HepG2 (cell line): ENCODE measurements at regions not wholly inside any gene's neighbourhood (a gene's known extent, or its start where the extent isn't known, plus 50 kb on each side); places are given as distances from the start of the nearest gene placed in this dataset.

Source experiments
- ATAC-seq: fragments of 200-7000 bp; cut with Tn5 transposase; 3 replicates; pipeline ENCODE4 v1.9.1; 2020; ENCODE audit warnings: mild to moderate bottlenecking, moderate library complexity
- BruUV-seq: library from RNA; stranded (reverse); fragments of 400-500 nt; replicated peaks from 2 replicates; lab custom pipeline; 2021; lab: Mats Ljungman, UMichigan
- CTCF ChIA-PET: fragments of 300-600 bp; formaldehyde crosslinking; extraction: SDS; loops from one replicate; lab custom pipeline; 2021; ENCODE audit warnings: low total read pairs, inconsistent platforms, low intra/inter-chr PET ratio; lab: Yijun Ruan, JAX
- POLR2A ChIA-PET: fragments of 350-600 bp; sonication (Branson Sonifier 250); formaldehyde crosslinking; loops from one replicate; lab custom pipeline; 2020; ENCODE audit warnings: antibody characterized with exemption, inconsistent platforms; lab: Yijun Ruan, JAX
- DNase-seq: peaks from one replicate; pipeline ENCODE4 v3.0.0-alpha.2; 2015; ENCODE audit warnings: low spot score
- FAIRE-seq: peaks from 3 replicates; lab custom pipeline; 2011; peaks lifted over from hg19 to GRCh38; lab: Jason Lieb, UNC
- H2AFZ ChIP-seq: one replicate; pipeline ENCODE4 v1.6.1; 2011; ENCODE audit warnings: low read length, inconsistent platforms
- H3K27ac ChIP-seq: fragments of 300-600 bp; 3 replicates; pipeline ENCODE4 v1.8.0; 2011; ENCODE audit warnings: mixed run types, mild to moderate bottlenecking, mixed read lengths, low read length, inconsistent platforms; ENCODE audit not compliant: insufficient read depth; ENCODE audit errors: extremely low read length
- H3K27me3 ChIP-seq, 2 experiments: fragments of 200-600 bp in 1 of 2; 2 replicates in 1 of 2; 3 replicates in 1 of 2; pipeline versions ENCODE4 v1.6.0 to v1.8.0; 2011; ENCODE audit warnings: low read length in 2 of 2, mild to moderate bottlenecking in 2 of 2, moderate library complexity in 2 of 2, inconsistent platforms in 1 of 2; ENCODE audit not compliant: insufficient read depth in 2 of 2, control insufficient read depth in 1 of 2
- H3K36me3 ChIP-seq, 2 experiments: fragments of 200-600 bp in 1 of 2; replicated peaks in 1 of 2; 2 replicates in 1 of 2; 3 replicates in 1 of 2; pipeline versions ENCODE4 v1.5.1 to v1.8.0; 2011; ENCODE audit warnings: low read length in 2 of 2, inconsistent platforms in 1 of 2; ENCODE audit not compliant: insufficient read depth in 2 of 2, control insufficient read depth in 1 of 2
- H3K4me1 ChIP-seq: 2 replicates; pipeline ENCODE4 v1.5.1; 2012; ENCODE audit warnings: low read length, inconsistent platforms; ENCODE audit not compliant: insufficient read depth
- H3K4me2 ChIP-seq: 2 replicates; pipeline ENCODE4 v1.6.0; 2011; ENCODE audit warnings: low read depth, low read length, inconsistent platforms
- H3K4me3 ChIP-seq, 3 experiments: fragments of 200-600 bp in 1 of 3; sonication (generic), shearing (Covaris generic) in 1 of 3; replicated peaks in 1 of 3; 2 replicates each; pipeline ENCODE4 v1.5.1; 2011 to 2016; ENCODE audit warnings: low read length in 3 of 3, inconsistent platforms in 2 of 3, low read depth in 2 of 3, mild to moderate bottlenecking in 2 of 3, control low read depth in 1 of 3, mixed read lengths in 1 of 3; ENCODE audit not compliant: insufficient read depth in 1 of 3
- H3K79me2 ChIP-seq: one replicate; pipeline ENCODE4 v1.6.1; 2011; ENCODE audit warnings: low read length, inconsistent platforms; ENCODE audit not compliant: insufficient read depth
- H3K9ac ChIP-seq: 2 replicates; pipeline ENCODE4 v1.6.0; 2011; ENCODE audit warnings: mild to moderate bottlenecking, low read depth, low read length, inconsistent platforms; ENCODE audit not compliant: insufficient read depth
- H3K9me3 ChIP-seq: 2 replicates; pipeline ENCODE4 v1.5.1; 2012; ENCODE audit warnings: mild to moderate bottlenecking, low read length
- H4K20me1 ChIP-seq: 2 replicates; pipeline ENCODE4 v1.6.0; 2011; ENCODE audit warnings: inconsistent platforms, mild to moderate bottlenecking, low read length, moderate library complexity; ENCODE audit not compliant: insufficient read depth
- HMG20B ChIP-seq: conservative IDR thresholded peaks from 2 replicates; pipeline ENCODE4 v1.6.1; 2016; ENCODE audit warnings: missing genetic modification reagents, missing compliant biosample characterization
- IKZF1 ChIP-seq: fragments of 450-650 bp; IDR thresholded peaks from 2 replicates; pipeline ENCODE4 v1.7.1; 2016
- KLF9 ChIP-seq: IDR thresholded peaks from 2 replicates; pipeline ENCODE4 v1.6.1; 2016; ENCODE audit warnings: low read depth
- KMT2A ChIP-seq: sonication (generic); formaldehyde crosslinking; IDR thresholded peaks from 2 replicates; pipeline ENCODE4 v1.4.0; 2020; ENCODE audit warnings: missing genetic modification reagents
- MED1 ChIP-seq: sonication (generic); formaldehyde crosslinking; IDR thresholded peaks from 2 replicates; pipeline ENCODE4 v1.4.0; 2020; ENCODE audit warnings: missing genetic modification reagents
- NR2F6 ChIP-seq, 2 experiments: IDR thresholded peaks; 2 replicates each; pipeline ENCODE4 v1.6.1; 2016; ENCODE audit warnings: antibody characterized with exemption in 1 of 2, mild to moderate bottlenecking in 1 of 2
- ZFP36L2 ChIP-seq: sonication (generic); formaldehyde crosslinking; IDR thresholded peaks from 2 replicates; pipeline ENCODE4 v1.4.0; 2020; ENCODE audit warnings: missing genetic modification reagents
- ZNF136 ChIP-seq: sonication (generic); formaldehyde crosslinking; IDR thresholded peaks from 2 replicates; pipeline ENCODE4 v1.8.1; 2022; ENCODE audit warnings: low read depth, mild to moderate bottlenecking, moderate library complexity, missing genetic modification reagents
- ZNF670 ChIP-seq: sonication (generic); formaldehyde crosslinking; IDR thresholded peaks from 2 replicates; pipeline ENCODE4 v1.8.0; 2022; ENCODE audit warnings: mild to moderate bottlenecking, missing genetic modification reagents, borderline replicate concordance
- ZNF672 ChIP-seq: sonication (generic); formaldehyde crosslinking; IDR thresholded peaks from 2 replicates; pipeline ENCODE4 v1.8.1; 2022; ENCODE audit warnings: missing genetic modification reagents
- ZNF761 ChIP-seq: sonication (generic); formaldehyde crosslinking; conservative IDR thresholded peaks from 2 replicates; pipeline ENCODE4 v1.4.0; 2020; ENCODE audit warnings: mild to moderate bottlenecking, missing genetic modification reagents
- ZNF878 ChIP-seq: sonication (generic); formaldehyde crosslinking; IDR thresholded peaks from 2 replicates; pipeline ENCODE4 v1.8.1; 2023; ENCODE audit warnings: mild to moderate bottlenecking, missing genetic modification reagents, moderate library complexity
- ZZZ3 ChIP-seq: sonication (generic); formaldehyde crosslinking; IDR thresholded peaks from 2 replicates; pipeline ENCODE4 v1.4.0; 2020; ENCODE audit warnings: missing genetic modification reagents, mild to moderate bottlenecking, borderline replicate concordance
- WGBS: methylation state at CpG from one replicate; pipeline ENCODE4 v1.1.6; 2017; ENCODE audit warnings: low lambda C conversion rate; 5-methylcytosine and 5-hydroxymethylcytosine counted together
- in situ Hi-C: cut with HindIII; loops from 2 replicates; pipeline ENCODE4 v1.10.0; 2017; ENCODE audit warnings: low pct_unique_long_range_greater_than_20kb; ENCODE audit not compliant: extremely low pct_ligation_motif_present
- intact Hi-C: fragments of 100-400 bp; cut with micrococcal nuclease; formaldehyde crosslinking; loops from one replicate; pipeline ENCODE4 v1.10.0; 2022; ENCODE audit not compliant: unreplicated experiment
- TF ChIP-seq, protein P1 (sequence below): fragments of 450-650 bp; IDR thresholded peaks from 2 replicates; pipeline ENCODE4 v1.6.1; 2016
- TF ChIP-seq, protein P2 (sequence below): sonication (generic); formaldehyde crosslinking; IDR thresholded peaks from 2 replicates; pipeline ENCODE4 v1.8.0; 2022; ENCODE audit warnings: missing genetic modification reagents, mild to moderate bottlenecking, moderate library complexity, borderline replicate concordance
- TF ChIP-seq, protein P3 (sequence below): sonication (generic); formaldehyde crosslinking; IDR thresholded peaks from 2 replicates; pipeline ENCODE4 v1.4.0; 2020; ENCODE audit warnings: missing genetic modification reagents
- TF ChIP-seq, protein P4 (sequence below): sonication (generic); formaldehyde crosslinking; IDR thresholded peaks from 2 replicates; pipeline ENCODE4 v1.5.1; 2020; ENCODE audit warnings: missing genetic modification reagents, mild to moderate bottlenecking, borderline replicate concordance

DNA sequence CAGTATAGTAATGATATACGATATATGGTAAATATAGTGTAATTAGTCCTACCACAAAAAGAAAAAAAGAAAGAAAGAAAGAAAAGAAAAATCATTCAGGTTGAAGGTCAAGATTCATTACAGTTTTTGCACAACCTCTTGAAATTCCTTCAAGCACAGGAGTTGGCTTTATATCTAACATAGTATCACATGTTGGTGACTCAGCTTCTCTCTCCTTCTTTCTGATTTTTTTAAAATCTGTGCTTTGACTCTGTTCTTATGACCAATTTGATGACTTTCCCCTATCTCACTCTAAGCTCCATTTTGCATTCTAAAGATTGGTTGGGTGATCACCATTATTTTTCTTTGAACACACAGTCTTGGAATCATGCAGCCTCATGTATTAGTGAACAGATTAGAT lies 148.2 kb upstream of the COL11A1 start:
- Histone ChIP-seq H3K9ac (no peak overlapping the region), H3K4me3 (no peak overlapping the region), H3K4me1 (no peaks in the 10 kb centered on the region), H3K4me2 (no peak overlapping the region), H2AFZ (no peak overlapping the region), H3K27me3 (no peaks in the 10 kb centered on the region), H3K27ac (no peak overlapping the region), H3K79me2 (no peaks in the 10 kb centered on the region), H3K36me3 (no peaks in the 10 kb centered on the region), H3K9me3 (no peaks in the 10 kb centered on the region), H4K20me1 (no peaks in the 10 kb centered on the region)
- no TSS peak for BruUV-seq
- in situ Hi-C loops (no loop called here), intact Hi-C loops (no loop called here)
- CTCF ChIA-PET, result no interaction called here
- ATAC-seq (no peak), FAIRE-seq (no peak), DNase-seq (no peak)
- WGBS, result 0% methylated on average over 1 of the region's 1 CpG
- POLR2A ChIA-PET, result no interaction called here
- TF ChIP-seq ZFP36L2 (CRISPR knock-in tag) (no peak), ZNF670 (no peak), ZZZ3 (CRISPR knock-in tag) (no peak), MED1 (CRISPR knock-in tag) (no peak), IKZF1 (no peak), KLF9 (no peak), HMG20B (no peak), NR2F6 (IDR thresholded peaks at IDR 0.05) (no peak), NR2F6 (CRISPR knock-in tag; IDR thresholded peaks at IDR 0.05) (no peak), ZNF136 (no peak), ZNF878 (CRISPR knock-in tag) (no peak), ZNF672 (CRISPR knock-in tag) (no peak), KMT2A (no peak), ZNF761 (no peak)
- TF ChIP-seq, protein P1, sequence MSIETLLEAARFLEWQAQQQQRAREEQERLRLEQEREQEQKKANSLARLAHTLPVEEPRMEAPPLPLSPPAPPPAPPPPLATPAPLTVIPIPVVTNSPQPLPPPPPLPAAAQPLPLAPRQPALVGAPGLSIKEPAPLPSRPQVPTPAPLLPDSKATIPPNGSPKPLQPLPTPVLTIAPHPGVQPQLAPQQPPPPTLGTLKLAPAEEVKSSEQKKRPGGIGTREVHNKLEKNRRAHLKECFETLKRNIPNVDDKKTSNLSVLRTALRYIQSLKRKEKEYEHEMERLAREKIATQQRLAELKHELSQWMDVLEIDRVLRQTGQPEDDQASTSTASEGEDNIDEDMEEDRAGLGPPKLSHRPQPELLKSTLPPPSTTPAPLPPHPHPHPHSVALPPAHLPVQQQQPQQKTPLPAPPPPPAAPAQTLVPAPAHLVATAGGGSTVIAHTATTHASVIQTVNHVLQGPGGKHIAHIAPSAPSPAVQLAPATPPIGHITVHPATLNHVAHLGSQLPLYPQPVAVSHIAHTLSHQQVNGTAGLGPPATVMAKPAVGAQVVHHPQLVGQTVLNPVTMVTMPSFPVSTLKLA, result no peak
- TF ChIP-seq, protein P2, sequence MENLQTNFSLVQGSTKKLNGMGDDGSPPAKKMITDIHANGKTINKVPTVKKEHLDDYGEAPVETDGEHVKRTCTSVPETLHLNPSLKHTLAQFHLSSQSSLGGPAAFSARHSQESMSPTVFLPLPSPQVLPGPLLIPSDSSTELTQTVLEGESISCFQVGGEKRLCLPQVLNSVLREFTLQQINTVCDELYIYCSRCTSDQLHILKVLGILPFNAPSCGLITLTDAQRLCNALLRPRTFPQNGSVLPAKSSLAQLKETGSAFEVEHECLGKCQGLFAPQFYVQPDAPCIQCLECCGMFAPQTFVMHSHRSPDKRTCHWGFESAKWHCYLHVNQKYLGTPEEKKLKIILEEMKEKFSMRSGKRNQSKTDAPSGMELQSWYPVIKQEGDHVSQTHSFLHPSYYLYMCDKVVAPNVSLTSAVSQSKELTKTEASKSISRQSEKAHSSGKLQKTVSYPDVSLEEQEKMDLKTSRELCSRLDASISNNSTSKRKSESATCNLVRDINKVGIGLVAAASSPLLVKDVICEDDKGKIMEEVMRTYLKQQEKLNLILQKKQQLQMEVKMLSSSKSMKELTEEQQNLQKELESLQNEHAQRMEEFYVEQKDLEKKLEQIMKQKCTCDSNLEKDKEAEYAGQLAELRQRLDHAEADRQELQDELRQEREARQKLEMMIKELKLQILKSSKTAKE, result no peak
- TF ChIP-seq, protein P3, sequence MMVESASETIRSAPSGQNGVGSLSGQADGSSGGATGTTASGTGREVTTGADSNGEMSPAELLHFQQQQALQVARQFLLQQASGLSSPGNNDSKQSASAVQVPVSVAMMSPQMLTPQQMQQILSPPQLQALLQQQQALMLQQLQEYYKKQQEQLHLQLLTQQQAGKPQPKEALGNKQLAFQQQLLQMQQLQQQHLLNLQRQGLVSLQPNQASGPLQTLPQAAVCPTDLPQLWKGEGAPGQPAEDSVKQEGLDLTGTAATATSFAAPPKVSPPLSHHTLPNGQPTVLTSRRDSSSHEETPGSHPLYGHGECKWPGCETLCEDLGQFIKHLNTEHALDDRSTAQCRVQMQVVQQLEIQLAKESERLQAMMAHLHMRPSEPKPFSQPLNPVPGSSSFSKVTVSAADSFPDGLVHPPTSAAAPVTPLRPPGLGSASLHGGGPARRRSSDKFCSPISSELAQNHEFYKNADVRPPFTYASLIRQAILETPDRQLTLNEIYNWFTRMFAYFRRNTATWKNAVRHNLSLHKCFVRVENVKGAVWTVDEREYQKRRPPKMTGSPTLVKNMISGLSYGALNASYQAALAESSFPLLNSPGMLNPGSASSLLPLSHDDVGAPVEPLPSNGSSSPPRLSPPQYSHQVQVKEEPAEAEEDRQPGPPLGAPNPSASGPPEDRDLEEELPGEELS (CRISPR knock-in tag), result no peak
- TF ChIP-seq, protein P4, sequence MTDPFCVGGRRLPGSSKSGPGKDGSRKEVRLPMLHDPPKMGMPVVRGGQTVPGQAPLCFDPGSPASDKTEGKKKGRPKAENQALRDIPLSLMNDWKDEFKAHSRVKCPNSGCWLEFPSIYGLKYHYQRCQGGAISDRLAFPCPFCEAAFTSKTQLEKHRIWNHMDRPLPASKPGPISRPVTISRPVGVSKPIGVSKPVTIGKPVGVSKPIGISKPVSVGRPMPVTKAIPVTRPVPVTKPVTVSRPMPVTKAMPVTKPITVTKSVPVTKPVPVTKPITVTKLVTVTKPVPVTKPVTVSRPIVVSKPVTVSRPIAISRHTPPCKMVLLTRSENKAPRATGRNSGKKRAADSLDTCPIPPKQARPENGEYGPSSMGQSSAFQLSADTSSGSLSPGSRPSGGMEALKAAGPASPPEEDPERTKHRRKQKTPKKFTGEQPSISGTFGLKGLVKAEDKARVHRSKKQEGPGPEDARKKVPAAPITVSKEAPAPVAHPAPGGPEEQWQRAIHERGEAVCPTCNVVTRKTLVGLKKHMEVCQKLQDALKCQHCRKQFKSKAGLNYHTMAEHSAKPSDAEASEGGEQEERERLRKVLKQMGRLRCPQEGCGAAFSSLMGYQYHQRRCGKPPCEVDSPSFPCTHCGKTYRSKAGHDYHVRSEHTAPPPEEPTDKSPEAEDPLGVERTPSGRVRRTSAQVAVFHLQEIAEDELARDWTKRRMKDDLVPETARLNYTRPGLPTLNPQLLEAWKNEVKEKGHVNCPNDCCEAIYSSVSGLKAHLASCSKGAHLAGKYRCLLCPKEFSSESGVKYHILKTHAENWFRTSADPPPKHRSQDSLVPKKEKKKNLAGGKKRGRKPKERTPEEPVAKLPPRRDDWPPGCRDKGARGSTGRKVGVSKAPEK (CRISPR knock-in tag), result no peak
